ENCODE measurements at regions not wholly inside any gene's neighbourhood (a gene's known extent, or its start where the extent isn't known, plus 50 kb on each side); places are given as distances from the start of the nearest gene placed in this dataset.

DNA sequence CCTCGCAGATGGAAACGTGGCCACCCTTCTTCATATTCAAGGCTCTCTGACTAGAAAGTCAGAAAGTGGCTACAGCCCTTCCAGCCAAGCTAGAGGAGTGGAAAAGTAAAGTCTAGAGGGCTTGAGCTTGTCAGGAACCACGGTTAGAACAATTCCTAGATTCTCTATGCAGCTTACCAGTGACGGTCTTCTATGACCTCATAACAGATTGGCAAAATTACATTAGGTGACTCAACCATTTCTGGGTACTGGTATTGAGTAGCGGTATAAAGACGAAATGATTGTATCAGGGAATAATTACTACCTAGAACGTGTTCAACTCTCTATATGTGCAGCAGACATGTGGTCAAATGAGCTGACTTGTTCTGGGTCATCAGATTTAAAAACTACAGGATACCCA lies 155.0 kb upstream of the RUNX1 start:
- Mint-ChIP-seq H3K9me3 (ENCODE audit: low read depth) (no peaks in the 10 kb centered on the region), H3K27me3 (no peaks in the 10 kb centered on the region), H3K4me3 (no peak overlapping the region), H3K36me3 (no peaks in the 10 kb centered on the region), H3K4me1 (ENCODE audit: low read depth) (peaks cover 21% of the 10 kb centered on the region), H3K27ac (no peak overlapping the region)

DNA sequence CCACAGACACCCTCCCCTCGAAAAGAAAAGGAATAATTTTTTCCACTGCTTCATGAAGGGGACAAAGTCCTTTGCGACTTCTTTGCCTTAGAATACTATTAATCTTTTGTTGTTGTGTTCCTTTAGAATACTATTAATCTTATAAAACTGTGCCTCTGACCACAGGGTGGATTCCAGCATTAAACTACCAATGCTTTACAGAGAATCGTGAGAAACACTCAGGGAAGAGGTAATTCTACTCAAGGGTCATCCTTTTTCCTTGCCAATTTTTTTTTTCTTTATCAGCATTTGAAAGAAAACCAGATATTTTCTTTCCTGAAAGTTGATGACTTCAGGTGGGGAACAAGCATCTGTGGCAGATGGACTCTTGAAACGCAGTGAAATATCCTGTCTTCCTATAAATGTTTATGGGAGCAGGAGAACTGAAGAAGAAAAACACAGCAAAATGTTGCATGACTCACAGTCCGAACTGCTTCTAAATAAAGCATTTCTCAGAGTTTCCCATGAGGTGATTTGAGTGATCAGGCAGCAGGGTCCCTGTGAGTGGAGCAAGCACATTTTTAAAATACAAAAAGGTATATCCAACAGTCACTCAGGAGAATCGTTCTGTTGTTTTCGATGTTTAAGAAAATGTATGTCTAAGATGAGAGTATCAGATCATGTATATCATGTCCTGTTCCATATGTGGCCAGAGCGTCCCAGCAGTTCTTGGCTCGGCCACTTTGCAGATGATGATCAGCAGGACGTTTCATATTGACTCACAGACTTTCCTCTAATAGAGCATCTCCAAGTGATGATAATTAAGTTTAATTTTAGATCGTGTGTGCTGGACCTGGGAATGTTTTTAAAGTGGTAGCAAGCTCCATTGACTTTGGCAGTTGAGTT lies 154.2 kb upstream of the RUNX1 start:
- Mint-ChIP-seq H3K36me3 (no peaks in the 10 kb centered on the region), H3K9me3 (ENCODE audit: low read depth) (no peaks in the 10 kb centered on the region), H3K4me1 (ENCODE audit: low read depth) (peaks cover 23% of the 10 kb centered on the region), H3K27me3 (no peaks in the 10 kb centered on the region), H3K4me3 (no peak overlapping the region), H3K27ac (no peak overlapping the region)

DNA sequence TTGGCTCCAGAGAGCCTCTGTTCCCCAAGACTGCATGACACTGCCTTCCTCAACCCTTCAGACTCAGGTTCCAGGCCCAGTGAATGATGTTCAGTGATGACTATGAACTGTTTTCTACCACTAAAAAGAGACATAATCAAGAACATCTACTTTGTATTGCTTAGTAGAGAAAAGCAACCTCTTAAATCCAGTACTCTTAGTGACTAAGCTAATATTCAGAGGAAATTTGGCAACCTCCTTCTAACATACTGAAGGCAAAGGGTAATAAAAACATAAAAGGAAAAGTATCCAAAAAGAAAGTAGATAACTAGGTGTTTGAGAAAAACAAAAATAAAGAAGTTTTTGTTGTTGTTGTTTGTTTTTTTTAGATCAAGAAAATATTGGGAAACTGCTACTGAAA lies 153.3 kb upstream of the RUNX1 start:
- no peaks in the 10 kb centered on the region for H3K9me3 Mint-ChIP-seq (ENCODE audit: low read depth)
- H3K4me1 Mint-ChIP-seq (ENCODE audit: low read depth) = peaks cover 24% of the 10 kb centered on the region
- no peaks in the 10 kb centered on the region for H3K27me3 Mint-ChIP-seq
- H3K36me3 Mint-ChIP-seq = no peaks in the 10 kb centered on the region
- H3K27ac Mint-ChIP-seq = no peak overlapping the region
- no peak overlapping the region for H3K4me3 Mint-ChIP-seq

DNA sequence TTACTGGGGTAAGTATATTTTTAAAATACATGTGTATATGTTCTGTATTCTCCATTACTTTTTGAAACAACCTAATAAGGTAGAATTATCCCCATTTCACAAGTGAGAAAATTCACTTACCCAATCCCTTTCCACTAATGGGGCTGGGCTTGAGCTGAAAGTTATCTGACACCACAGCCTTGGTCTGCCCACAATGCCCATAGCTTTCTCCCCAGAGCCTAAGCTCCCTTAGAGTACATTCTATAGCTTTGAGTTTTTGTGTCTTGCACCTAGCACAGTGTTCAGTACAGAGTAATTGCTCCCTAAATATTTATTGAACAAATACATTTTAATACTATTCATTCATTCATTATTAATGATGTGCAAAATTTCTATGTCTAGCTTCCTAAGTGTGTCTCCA lies 152.7 kb upstream of the RUNX1 start:
- no peaks in the 10 kb centered on the region for H3K9me3 Mint-ChIP-seq (ENCODE audit: low read depth)
- H3K4me1 Mint-ChIP-seq (ENCODE audit: low read depth) = peaks cover 24% of the 10 kb centered on the region
- no peak overlapping the region for H3K4me3 Mint-ChIP-seq
- peaks cover 2% of the 10 kb centered on the region for H3K36me3 Mint-ChIP-seq
- no peaks in the 10 kb centered on the region for H3K27me3 Mint-ChIP-seq
- no peak overlapping the region for H3K27ac Mint-ChIP-seq

DNA sequence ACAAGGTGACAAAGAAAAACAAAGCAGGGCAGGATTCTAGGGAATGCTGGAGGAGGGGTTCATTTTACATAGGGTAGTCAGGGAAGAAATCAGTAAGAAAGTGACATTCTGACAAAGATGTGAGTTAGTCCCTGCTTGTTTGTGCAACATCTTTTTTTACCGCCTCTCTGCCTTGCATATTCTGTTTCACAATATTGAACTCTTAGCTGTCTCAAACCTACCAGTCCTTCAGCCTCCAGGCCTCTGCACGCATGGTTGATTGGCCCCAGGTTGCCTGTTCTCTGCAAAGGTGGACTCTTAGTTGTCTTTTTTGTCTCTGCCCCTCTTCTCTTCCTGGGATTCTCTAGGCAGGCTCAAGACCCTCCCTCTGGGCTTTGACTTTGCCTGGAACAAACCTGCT lies 152.2 kb upstream of the RUNX1 start:
- Mint-ChIP-seq H3K27ac (no peak overlapping the region), H3K27me3 (no peaks in the 10 kb centered on the region), H3K9me3 (ENCODE audit: low read depth) (no peaks in the 10 kb centered on the region), H3K4me3 (no peak overlapping the region), H3K36me3 (peaks cover 2% of the 10 kb centered on the region), H3K4me1 (ENCODE audit: low read depth) (peaks cover 20% of the 10 kb centered on the region)

DNA sequence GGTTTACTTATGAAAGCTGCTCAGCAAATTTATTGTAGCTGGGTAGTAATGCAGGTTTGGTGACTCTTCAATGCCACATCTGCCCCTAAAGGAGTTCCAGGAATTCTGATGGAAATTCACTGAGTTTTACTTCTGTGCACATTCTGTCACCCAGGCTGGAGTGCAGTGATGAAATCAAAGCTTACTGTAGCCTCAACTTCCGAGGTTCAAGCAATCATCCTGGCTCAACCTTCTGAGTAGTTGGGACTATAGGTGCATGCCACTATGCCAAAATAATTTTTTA lies 150.6 kb upstream of the RUNX1 start:
- Mint-ChIP-seq H3K4me3 (no peak overlapping the region), H3K36me3 (peaks cover 2% of the 10 kb centered on the region), H3K27me3 (no peaks in the 10 kb centered on the region), H3K4me1 (ENCODE audit: low read depth) (peaks cover 6% of the 10 kb centered on the region), H3K9me3 (ENCODE audit: low read depth) (no peaks in the 10 kb centered on the region), H3K27ac (no peak overlapping the region)

DNA sequence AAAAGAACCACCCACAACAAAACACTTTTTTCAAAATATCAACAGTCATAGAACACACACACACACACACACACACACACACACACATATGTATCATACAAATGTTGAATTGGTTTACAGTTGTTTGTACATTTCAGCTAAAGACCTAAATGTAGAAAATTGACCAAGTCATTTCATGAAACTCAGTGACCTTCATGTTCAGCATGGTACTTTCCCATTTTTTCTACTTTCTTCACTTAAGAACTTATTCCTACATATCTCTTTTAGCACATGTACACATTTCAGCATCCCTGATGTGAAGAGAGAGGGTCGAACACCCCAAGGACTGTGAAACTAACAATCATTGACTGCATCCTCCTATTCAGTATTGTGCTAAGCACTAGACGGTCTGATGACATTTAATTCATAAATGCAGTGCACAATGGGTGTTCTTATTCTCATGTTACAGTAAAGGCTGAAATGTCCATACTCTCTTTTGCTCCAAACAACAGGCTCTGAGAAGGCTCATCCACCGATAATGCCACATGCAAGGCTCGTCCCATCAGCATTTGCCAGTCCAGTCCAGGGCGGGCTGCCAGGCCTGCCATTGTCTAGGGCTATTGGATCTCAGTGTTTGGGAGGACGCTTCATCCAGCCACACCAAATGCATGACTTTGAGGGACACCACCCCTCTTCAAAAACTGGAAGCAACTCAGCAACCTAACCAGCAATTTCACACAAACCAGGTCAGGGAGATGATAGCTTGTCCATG lies 150.1 kb upstream of the RUNX1 start:
- Mint-ChIP-seq H3K27me3 (no peaks in the 10 kb centered on the region), H3K4me3 (no peak overlapping the region), H3K4me1 (ENCODE audit: low read depth) (peaks cover 3% of the 10 kb centered on the region), H3K27ac (no peak overlapping the region), H3K9me3 (ENCODE audit: low read depth) (no peaks in the 10 kb centered on the region), H3K36me3 (peaks cover 2% of the 10 kb centered on the region)

DNA sequence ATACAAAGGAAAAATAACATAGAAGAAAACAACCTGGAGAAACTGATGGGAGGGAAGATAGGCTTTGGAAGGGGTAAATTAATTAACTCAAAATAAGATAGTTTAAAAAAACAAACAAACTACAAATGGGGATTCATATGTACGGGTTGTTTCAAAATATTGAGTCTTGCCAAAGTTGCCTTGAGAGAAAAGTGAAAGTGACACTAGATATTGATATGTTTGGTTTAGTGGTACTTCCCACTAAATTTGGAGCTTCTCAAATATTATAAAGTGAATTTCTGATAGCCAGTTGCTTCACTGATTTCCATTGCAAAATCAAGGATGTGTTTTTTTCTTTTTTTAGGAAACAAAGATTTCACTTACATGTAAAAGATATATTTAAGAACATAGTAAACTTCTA lies 149.5 kb upstream of the RUNX1 start:
- Mint-ChIP-seq H3K4me3 (no peak overlapping the region), H3K36me3 (peaks cover 2% of the 10 kb centered on the region), H3K27ac (no peak overlapping the region), H3K9me3 (ENCODE audit: low read depth) (no peaks in the 10 kb centered on the region), H3K4me1 (ENCODE audit: low read depth) (peaks cover 3% of the 10 kb centered on the region), H3K27me3 (no peaks in the 10 kb centered on the region)

DNA sequence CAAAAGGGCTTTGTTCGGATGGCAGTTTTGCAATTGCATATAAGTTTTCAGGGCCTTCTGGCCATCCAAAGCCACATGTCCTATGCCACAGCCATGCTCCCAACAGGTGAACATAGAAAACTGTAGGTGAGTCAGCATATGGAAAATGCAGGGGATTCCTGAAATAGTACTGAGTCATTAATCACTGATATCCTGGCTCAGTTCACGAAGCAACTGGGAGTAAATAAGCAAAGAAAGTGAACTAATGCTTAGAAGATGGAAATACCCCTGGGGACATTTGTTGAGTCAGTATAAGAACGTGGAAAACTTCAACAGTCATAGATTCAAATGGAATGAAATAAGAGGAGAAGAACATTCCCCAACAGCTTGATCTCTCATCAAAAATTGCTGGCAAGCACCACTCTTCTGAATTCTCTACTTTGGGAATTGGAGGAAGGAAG lies 148.9 kb upstream of the RUNX1 start:
- H3K36me3 Mint-ChIP-seq = peaks cover 2% of the 10 kb centered on the region
- H3K27ac Mint-ChIP-seq = no peak overlapping the region
- H3K4me1 Mint-ChIP-seq (ENCODE audit: low read depth) = peaks cover 3% of the 10 kb centered on the region
- no peaks in the 10 kb centered on the region for H3K27me3 Mint-ChIP-seq
- H3K4me3 Mint-ChIP-seq = no peak overlapping the region
- no peaks in the 10 kb centered on the region for H3K9me3 Mint-ChIP-seq (ENCODE audit: low read depth)

DNA sequence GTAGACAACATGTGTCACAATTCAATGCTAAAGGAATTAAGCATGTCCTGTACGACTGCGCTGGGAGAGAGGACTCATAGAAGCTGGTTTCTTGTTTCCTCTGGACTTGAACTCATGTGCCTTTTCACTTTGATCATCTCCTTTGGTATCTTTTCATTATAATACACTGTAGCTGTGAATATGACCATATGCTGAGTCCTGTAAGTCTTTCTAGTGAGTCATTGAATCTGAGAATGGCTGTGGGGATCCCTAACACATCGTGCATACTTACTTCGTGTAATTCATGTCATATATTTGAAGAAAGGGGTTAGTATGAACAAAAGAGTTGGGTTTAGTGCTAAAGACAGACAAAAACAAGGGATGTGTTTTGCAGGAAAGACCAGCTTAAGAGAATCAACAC lies 148.1 kb upstream of the RUNX1 start:
- Mint-ChIP-seq H3K9me3 (ENCODE audit: low read depth) (no peaks in the 10 kb centered on the region), H3K4me3 (no peak overlapping the region), H3K36me3 (peaks cover 2% of the 10 kb centered on the region), H3K4me1 (ENCODE audit: low read depth) (peaks cover 3% of the 10 kb centered on the region), H3K27me3 (no peaks in the 10 kb centered on the region), H3K27ac (no peak overlapping the region)

DNA sequence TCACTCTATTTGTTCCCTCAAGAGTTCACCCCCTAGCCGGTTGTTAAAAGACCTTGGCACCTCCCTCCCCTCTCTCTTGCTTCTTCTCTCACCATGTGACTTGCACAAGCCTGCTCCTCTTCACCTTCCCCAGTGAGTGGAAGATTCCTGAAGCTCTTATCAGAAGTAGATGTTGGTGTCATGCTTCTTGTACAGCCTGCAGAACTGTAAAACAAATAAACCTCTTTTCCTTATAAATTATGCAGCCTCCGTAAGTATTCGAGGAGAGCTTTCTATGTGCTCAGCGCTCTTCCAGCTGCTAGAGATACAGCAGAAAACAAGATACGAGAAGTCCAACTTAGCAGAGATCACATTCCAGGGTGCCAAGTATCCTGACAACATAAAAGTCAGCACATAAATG lies 147.0 kb upstream of the RUNX1 start:
- H3K9me3 Mint-ChIP-seq (ENCODE audit: low read depth) = no peaks in the 10 kb centered on the region
- H3K27ac Mint-ChIP-seq = no peak overlapping the region
- peaks cover 2% of the 10 kb centered on the region for H3K36me3 Mint-ChIP-seq
- no peaks in the 10 kb centered on the region for H3K27me3 Mint-ChIP-seq
- H3K4me3 Mint-ChIP-seq = no peak overlapping the region
- peaks cover 3% of the 10 kb centered on the region for H3K4me1 Mint-ChIP-seq (ENCODE audit: low read depth)

DNA sequence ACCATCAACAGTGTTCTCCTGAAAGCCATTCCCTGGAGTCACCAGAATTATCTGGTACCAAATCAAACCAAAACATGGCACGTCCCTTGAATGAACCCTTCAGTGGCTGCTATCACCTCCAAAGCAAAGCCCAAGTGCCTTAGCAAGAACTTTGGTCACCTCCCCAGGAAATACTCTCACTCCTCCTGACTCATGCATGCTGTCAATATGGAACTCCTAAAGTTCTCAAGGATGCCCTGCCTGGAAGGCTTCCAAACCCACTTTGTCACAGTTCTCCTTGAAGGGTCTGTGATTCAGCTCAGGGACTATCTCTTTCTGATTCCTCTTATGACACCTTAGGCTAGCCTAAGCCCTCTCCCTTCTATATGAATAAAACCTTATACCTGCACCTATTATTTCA lies 146.1 kb upstream of the RUNX1 start:
- Mint-ChIP-seq H3K36me3 (peaks cover 2% of the 10 kb centered on the region), H3K27ac (no peak overlapping the region), H3K9me3 (ENCODE audit: low read depth) (no peaks in the 10 kb centered on the region), H3K4me1 (ENCODE audit: low read depth) (peaks cover 7% of the 10 kb centered on the region), H3K4me3 (no peak overlapping the region), H3K27me3 (no peaks in the 10 kb centered on the region)

DNA sequence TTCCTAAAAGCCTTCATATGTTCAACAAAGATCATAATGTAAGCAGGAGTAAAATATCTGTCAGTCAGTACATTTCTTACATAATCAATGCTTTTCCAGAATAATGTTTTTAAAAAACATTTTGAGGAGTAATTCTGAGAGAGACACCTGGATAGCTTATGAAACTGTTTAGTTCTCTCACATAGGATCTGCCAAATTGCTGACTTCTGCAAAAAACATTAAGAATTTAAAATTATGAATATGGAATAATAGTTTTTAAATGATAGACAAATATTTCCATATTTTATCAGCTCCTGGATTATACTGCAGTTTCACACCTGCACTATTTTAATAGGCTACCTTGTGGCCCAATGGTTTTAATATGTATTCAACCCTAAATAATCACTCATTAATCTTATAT lies 142.7 kb upstream of the RUNX1 start:
- Mint-ChIP-seq H3K9me3 (ENCODE audit: low read depth) (no peaks in the 10 kb centered on the region), H3K4me1 (ENCODE audit: low read depth) (peaks cover 7% of the 10 kb centered on the region)

DNA sequence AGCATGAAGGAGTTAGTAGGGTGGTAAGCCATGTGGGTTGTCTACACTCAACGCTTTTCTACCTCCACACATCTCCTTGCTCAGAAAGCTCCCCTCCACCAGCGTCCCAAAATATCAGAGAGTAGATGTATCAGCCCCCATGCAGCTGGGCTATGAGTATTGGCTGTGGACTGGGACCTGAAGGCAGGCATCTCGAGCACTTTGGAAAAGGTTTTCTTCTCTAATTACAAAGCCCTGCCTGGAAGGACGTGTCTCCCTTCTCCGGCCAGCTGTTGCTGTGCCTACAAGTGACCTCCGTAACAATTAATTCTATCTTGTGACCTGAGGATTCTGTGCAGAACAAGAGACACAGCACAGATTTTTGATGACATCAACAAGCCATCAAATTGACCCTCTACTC lies 142.0 kb upstream of the RUNX1 start:
- H3K27ac Mint-ChIP-seq = no peak overlapping the region
- H3K27me3 Mint-ChIP-seq = no peaks in the 10 kb centered on the region
- no peaks in the 10 kb centered on the region for H3K9me3 Mint-ChIP-seq (ENCODE audit: low read depth)
- no peak overlapping the region for H3K4me3 Mint-ChIP-seq
- no peaks in the 10 kb centered on the region for H3K36me3 Mint-ChIP-seq
- peaks cover 7% of the 10 kb centered on the region for H3K4me1 Mint-ChIP-seq (ENCODE audit: low read depth)

More for the DNA sequence above, 142.7 kb upstream of the RUNX1 start:
- Mint-ChIP-seq H3K27me3 (no peaks in the 10 kb centered on the region), H3K27ac (no peak overlapping the region), H3K36me3 (no peaks in the 10 kb centered on the region), H3K4me3 (no peak overlapping the region)

DNA sequence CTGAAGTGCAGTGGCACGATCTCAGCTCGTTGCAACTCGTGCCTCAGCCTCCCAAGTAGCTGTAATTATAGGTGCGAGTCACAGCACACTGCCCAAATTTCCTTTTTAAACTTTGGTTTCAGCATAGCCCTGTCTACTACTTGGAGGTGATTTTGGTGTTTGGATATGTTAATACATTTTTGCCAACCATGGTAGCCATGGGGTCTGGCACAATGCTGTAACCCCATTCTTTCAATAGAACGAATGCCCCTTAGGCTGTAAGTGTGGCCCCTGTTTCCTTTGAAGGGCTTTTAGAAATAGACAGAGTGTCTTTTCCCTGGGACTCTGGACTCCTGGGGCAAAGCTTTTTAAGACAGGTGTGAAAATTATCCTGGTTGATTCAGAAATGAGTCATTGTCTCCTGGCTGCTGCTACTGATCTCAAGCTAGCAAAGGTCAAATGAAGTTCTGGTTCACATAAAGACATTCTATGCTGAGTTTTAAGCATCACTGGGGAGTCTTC lies 141.1 kb upstream of the RUNX1 start:
- Mint-ChIP-seq H3K27ac (peak overlapping the region; percentile 13), H3K4me1 (ENCODE audit: low read depth) (peaks cover 7% of the 10 kb centered on the region), H3K9me3 (ENCODE audit: low read depth) (no peaks in the 10 kb centered on the region), H3K4me3 (no peak overlapping the region), H3K27me3 (no peaks in the 10 kb centered on the region), H3K36me3 (no peaks in the 10 kb centered on the region)

All from activated naive CD8-positive, alpha-beta T cell (primary cell).